ENCODE measurements at regions not wholly inside any gene's neighbourhood (a gene's known extent, or its start where the extent isn't known, plus 50 kb on each side); places are given as distances from the start of the nearest gene placed in this dataset.
"Not testable (repeated sequence)": the region's sequence is repeated elsewhere in the genome, so short reads cannot be mapped to it uniquely, and the experiment has no call there.

DNA sequence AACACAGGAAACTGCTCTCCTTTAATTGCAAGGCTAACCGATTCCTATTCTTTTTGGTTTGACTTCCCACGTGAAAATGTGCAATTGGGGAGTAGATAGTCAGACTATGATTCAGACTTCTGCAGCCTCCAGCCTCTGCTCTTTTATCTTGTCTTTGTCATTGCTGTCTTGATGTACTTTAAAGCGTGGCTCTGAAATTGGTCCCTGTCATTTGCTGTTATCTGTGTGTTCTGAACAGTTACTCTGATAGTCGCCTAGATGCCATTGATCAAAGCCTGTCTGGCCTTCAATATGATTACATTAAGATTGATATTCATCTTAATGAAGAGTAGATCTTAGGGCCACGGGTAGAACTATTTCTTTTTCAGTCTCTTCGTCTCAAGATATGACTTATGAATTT, 799.2 kb downstream of the REEP3 start:
- DNase-seq (ENCODE audit: low spot score): no peak

DNA sequence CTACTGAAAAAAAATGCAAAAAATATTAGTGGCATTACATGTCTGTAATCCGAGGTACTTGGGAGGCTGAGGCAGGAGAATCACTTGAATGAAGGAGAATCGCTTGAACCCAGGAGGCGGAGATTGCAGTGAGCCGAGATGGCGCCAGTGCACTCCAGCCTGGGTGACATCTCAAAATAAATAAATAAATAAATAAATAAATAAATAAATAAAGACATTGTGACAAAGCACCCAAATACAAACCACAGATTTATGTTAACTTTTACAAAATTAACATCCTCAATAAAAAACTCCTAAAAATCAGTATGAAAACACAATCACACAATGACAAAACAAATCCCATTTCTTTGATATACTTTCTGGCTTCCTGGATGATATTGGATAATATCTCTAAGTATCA, 808.3 kb downstream of the REEP3 start:
- no peak for DNase-seq (ENCODE audit: low spot score)

DNA sequence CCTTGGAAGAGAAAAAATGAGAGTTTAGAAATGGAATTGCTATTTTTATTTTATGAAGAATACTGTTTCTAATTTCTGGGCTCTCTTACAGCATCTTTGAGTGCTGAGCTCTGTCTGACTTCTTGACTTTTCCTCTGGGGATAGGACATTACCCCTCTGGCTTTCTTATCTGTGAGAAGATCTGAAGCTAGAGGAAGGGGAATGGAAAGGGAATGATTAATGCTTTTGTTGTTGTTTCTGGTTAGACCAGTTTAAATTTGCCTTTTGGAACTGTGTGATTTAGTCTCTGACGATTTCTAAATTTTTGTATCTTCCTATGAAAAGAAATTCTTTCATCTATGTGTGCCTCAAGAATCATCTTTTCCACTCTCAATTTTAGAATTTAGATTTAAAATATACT, 811.4 kb downstream of the REEP3 start:
- DNase-seq (ENCODE audit: low spot score): no peak

DNA sequence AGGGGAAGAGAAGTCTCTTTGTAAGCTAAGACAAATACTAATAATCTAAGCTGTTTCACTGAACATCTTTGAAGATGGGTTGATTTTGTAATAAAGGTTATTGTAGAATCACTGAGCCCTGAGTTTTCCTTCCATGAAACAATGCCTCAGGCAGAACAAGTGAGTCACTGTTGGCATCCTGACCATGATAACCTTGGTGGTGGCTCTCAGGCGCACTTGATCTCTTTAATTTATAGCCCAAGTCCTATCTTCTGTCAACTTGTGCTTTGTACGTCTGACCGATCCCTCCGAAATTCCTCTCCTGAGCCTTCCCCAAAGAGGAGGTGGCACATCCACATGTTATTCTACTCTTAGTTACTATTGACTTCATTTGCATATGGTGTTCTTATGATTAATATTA, 812.9 kb downstream of the REEP3 start:
- DNase-seq (ENCODE audit: low spot score): no peak

DNA sequence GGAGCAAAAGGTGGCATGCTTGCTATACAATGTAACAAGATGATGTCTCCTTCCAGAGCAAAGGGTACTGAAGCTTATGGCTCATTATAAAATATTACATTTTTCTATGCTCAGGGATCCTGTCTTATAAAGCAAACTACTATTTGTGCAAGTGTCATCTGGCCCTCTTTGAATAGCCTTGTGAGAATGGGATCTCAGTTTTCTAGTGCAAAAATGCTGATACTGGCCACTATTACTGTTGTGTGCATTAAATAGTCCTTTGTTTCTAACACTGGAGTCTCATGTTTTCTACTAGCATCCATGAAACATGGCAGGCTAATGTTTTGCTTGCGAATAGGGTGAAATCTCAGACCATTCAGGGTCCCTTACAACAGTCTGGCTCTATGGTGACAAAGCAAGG, 823.0 kb downstream of the REEP3 start:
- peak; percentile 62 for DNase-seq (ENCODE audit: low spot score)

DNA sequence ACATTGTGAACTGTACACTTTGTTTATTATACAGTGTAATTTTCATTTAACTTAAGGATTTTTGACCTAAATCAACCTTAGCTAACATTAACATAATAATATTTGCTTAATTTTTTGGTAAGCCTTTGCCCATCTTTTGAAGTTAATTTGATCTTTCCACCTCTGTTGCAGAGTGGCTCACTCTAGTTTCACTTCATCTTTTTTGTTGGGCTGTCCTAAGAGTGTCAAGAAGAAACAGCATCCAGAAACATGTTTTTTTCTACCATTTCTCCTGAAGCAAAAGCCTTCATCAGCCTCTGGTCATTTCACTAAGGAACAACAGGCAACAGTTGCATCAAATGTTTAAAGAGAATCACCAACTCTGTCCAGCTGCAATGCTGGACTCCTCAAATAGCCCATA, 824.7 kb downstream of the REEP3 start:
- DNase-seq (ENCODE audit: low spot score): peak; percentile 43

DNA sequence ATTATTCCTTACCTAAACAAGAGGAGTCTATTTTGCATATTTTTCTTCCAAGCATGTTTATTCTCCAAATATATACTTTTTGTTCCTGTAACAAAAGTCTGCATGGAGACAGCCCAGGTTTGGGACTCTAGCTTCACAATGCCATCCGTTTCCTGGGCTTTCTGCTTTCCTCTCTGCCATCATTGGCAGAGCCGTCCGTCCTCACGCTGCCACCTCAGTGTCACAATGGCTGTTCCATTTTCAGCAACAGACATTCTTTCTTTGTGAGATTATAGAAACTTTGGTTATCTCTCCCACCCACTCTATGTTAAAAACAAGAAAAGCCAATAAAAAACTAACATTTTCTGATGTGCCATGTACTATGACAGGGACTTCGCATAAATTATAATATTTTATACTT, 825.2 kb downstream of the REEP3 start:
- DNase-seq (ENCODE audit: low spot score): peak; percentile 64

DNA sequence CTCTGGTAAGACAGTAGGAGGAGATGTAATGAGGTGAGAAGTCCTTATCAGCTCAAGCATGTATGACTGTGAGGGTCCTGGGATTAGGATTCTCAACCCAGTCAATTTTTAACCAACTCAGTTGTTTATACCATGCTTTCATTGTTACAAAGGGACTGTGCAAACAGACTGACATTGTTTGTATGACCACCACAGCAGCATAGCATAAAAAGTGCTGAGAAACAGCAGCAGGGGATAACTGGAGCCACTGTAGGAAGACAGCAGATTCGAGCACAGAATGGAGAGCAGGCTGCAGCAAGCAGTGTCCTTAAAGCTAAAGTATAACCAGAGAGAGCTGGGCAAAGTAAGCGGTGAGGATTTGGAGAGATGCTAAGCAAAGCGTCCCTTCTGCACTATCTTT, 829.5 kb downstream of the REEP3 start:
- DNase-seq (ENCODE audit: low spot score): peak; percentile 64

DNA sequence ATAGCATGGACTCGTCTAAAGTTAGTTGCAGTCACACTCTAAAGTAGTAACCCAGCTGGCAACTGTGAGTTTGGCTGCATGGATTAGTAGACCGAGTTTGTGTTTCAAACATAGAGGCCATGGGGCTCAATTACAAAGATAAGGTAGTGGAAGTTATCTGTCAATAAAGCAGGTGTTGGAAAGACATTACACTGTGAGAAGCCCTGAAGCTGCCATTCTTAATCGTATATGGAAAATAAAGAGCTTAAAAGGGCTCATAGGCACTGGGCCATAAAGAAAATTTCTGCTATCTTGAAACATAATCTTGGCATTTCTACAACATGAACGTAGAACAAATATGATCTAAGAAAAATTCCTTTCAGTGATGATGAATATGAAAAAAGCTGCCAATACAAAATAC, 837.7 kb downstream of the REEP3 start:
- DNase-seq (ENCODE audit: low spot score): no peak

DNA sequence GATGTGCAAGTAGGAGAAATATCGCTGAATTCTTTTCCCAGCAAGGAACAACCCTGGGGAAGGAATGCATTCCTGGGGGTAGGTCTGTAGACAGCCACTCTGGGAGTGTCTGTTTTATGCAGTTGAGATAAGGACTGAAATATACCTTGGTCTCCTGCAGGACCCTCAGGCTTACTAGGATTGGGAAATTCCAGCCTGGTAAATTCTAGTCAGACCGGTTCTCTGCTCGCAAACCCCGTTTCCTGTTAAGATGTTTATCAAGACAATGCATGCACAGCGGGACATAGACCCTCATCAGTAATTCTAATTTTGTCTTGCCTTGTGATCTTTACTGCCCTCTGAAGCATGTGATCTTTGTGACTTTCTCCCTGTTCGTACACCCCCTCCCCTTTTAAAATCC, 839.0 kb downstream of the REEP3 start:
- not testable (repeated sequence) for DNase-seq (ENCODE audit: low spot score)

DNA sequence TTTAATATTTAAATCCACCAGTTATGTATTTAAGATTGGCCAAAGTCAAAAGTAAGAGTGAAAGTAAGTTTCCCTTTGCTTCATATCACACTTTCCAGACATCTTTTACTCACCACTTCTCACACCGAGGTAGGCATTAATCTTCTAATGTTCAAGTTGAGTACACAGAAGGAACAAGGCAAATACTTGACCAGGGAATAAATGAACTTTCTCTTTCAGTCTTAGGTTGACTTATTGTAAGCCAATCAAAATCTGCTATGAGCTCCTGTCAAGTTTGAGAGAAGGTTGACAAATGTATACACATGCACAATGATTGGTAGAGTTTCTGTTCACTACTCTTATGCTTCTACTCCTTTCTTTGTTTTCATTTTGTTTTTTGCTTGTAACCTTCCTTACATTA, 842.5 kb downstream of the REEP3 start:
- no peak for DNase-seq (ENCODE audit: low spot score)

DNA sequence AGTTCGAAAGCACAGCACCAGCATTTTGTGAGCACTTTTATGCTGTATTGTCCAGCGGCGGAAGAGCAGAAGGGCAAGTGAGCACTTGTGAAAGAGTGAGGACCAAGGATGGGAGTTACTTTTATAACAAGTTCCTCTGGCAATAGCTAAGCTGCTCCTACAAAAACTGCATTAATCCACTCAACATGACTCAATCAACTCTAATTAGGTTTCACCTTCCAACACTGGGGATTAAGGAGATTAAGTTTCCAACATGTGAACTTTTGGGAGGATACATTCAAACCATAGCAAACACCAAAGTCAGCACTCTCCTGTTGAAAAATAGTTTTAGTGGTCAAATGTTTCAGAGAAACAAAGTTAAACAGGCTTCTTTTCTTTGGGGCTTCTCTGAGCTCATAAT, 844.5 kb downstream of the REEP3 start:
- DNase-seq (ENCODE audit: low spot score): no peak

DNA sequence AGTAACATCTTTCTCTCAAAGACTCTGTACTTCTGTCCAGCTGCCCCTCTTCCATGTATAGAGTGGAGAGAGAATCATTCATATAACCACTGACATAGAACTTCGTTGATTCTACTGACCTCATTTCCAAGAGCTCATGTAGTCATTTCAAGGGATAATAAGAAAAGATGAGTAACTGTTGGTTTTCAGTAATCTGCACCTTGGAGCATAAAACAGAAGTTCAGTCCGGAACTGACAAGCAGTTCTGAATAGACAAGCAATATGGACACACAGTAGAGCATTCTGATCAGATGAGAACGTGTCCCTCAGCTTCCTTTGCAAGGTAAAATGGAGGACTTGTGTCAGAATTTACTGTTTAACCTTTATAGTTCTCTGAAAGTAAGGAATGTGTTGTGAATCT, 847.1 kb downstream of the REEP3 start:
- no peak for DNase-seq (ENCODE audit: low spot score)

DNA sequence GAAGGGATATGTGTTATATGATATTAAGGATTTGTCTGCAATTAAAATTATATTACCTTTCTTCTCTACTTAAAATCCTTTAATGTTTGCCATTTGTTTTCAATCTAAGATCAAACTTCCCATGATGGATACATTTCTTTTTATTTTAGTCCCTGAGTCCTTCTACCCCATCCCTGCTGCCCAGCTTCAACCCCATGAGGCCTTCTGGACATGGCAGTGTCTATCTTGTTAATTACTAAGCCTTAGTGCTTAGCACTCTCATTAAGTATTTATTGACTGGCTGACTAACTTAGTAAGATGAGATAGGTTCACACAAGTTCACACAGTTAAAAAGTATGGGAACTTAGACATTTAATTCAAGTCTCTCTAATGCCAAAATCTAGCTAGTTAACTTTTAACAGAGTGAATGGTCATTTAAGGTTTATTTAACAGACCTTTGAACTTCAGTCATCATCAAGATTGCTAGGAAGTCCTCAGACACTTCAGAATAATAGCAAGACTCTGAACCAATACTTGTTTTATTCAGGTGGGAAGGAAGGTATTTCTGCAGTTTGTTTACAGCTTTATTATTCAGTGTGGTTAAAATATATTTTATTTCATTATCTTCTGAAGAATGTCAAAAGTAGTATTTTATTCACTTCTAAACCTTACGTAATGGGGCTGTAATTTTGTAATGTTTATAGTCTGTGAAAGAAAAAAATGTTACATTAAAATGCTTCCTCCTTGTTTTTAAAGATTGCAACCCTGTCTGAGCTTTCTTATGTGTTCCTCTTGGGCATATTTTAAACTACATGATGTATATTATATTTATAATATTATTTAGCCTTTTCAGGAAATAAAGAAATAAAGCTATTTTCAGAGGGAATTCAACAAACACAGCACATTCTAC, 848.9 kb downstream of the REEP3 start:
- DNase-seq (ENCODE audit: low spot score): no peak

DNA sequence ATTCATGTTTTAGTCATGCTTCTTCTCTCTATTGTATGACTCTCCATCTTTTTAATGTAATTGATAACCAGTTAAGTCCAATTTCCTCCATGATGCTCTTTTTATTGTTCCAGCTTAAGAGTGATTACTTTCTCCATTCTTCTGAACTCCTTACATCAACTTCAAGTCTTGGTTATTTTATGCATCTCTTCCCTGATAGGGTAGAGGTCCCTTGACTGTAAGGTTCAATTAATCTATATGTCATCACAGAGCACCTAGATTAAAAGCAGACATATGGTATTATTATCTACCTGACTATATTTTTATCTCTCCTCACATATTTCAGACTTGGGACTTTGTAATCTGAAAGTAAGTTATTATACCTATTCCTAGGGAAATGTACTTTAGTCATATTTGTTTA, 853.1 kb downstream of the REEP3 start:
- DNase-seq (ENCODE audit: low spot score): no peak

DNA sequence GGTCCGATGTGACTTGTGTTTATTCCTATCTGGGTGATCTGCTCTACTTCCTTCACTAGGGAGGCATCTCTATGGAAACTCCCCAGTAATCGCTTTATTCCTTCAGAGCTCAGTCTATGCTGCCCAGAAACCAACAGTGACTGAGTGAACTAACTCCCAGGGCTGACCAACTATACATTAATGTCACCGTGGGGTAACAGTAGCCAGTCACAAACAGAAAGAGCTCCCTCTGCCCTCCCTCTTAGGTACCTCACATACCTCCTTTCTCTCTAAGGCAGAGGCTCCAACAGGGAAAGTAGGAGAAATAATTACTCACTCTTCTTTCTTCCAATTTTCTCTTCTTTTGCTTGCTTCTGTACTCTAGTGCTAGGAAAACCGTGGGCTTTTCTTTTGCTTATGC, 855.0 kb downstream of the REEP3 start:
- DNase-seq (ENCODE audit: low spot score): no peak

DNA sequence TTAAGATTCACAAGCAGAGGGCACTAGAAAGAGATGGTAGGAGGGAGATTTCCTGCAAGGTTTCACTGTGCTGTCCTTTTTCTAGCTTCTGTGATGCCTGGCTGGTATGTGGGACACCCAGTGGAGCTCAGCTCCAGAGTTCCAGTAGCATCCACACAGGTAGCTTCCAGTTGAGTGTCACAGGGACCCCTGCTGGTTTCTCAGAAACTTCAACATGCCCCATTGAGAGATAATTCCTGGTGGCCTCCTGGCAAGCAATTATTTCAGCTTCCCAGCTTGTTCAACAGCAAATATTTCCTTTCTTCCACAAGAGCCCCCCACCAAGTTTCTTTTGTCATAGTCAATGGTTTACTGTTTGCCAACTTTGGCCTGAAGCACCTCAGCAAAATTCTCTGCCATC, 858.7 kb downstream of the REEP3 start:
- DNase-seq (ENCODE audit: low spot score): peak; percentile 9

DNA sequence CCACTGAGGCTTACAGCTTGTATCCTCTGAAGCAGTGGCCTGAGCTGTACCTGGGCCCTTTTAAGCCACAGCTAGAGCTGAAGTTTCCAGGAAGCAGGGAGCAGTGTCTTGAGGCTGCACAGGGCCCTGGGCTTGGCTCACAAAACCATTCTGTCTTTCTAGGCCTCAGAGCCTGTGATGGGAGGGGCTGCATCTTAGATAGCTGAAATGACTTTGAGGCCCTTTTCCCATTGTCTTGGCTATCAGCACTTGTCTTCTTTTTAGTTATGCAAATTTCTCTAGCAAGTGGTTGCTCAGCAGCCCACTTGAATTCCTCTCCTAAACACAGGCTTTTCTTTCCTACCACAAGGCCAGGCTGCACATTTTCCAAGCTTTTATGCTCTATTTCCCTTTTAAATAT, 864.2 kb downstream of the REEP3 start:
- no peak for DNase-seq (ENCODE audit: low spot score)

DNA sequence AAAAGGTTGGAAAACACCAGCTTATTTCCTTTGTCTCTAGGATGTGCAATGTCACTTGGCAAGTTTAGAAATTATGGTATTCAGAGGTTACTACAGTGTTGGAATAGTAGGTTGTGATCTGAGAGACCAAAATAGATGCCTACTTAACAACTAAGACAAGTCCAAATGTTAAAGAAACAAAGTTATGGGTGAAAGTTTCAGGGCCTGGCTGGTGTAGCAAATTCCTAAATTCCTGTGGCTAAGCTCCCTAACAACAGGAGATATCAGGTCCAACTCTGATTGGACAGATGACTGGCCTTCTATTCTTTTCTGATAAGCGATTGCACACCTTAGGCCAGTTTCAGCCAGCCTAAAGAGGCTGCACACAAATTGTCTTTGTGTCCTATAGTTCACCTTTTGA, 873.5 kb downstream of the REEP3 start:
- no peak for DNase-seq (ENCODE audit: low spot score)

DNA sequence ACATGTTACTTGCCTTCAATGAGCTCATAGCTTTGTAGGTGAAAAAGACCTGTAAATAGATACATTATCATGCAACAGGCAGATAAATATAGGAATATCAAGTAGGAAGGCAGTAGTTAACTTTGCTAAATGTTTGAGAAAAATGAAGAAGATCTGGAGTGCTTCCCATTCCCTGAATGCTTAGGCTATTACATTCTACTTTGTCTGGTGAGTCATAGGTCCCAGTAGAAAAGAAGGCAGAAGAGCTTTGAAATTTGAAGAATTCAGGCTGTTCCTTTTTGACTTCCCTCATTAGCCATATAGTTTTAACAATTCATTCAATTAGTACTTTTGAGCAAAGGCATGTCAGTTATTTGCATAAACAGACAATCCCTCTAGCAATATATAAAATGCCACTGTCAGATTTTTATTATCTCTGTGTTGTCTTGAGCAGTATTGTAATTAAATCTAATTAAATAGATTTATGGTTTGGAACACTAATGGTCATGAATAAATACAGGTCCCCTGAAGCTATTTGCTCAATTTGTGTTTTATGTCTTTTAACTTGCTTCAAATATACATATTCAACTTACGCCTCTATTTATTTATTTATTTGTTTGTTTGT, 875.0 kb downstream of the REEP3 start:
- DNase-seq (ENCODE audit: low spot score): no peak

DNA sequence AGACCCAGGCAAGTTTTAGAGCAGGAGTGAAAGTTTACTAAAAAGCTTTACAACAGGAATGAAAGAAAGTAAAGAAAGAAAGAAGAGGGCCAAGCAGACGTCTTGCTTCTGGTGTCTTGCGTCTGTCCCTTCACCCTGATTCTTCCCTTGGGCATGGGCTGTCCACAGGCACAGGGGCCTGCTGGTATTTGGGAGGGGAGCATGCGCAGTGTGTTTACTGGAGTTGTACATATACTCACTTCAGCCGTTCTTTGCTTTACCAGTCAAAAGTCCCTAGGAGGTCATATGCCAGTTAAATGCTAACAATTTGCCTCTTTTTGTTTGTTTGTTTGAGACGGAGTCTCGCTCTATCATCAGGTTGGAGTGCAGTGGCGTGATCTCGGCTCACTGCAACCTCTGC, 875.9 kb downstream of the REEP3 start:
- no peak for DNase-seq (ENCODE audit: low spot score)

DNA sequence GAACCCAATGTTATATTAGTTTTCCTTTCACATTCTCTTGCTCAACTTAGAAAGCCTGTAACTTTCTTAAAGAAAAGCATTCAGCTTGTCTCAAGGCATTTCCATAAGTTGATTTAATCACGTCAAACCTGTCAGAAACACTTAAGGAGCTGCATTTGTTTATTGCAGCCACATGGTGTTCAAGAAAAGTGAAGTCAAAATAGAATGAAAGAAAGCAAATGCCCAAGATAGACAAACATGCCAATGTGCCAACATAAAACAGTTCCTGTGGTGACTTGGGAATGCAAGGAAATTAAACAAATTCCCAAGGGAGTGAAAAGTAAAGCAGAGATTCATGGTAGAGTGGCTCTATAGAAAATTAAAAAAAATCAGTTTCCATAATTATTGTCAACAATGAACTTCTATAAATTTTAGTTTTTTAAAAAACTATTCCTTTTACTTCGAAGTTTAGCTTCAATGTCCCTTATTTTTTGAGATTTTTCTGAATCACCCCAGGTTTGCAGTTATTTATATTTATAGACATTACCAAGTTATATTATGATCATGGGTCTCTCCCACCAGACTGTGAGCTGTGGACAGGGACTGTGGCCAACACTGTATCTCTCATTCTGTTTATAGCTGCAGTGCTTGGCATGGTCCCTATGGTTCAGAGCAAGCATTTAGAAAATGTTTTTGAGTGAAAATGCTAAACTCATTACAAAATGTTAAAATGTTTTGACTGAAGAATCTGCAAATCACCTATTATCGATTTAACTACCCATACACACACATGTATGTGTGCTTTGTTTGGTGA, 887.4 kb downstream of the REEP3 start:
- no peak for DNase-seq (ENCODE audit: low spot score)

DNA sequence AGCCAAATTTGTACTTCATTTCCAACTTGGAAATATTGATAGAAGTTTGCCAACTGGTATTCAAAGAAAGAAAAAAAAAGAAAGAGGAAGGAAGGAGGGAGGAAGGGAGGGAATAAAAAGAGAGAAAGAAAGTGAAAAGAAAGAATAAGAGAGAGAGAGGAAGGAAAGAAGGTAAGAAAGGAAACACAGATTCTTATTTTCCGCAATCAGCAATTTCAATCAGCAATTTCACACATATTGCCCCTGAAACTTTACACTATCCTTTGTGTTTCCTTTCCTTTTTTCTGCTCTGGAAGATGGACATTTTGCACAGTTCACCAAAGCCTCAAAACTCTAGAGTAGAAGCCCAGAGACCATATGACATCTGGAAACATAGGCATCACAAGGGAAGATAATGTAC, 888.1 kb downstream of the REEP3 start:
- no peak for DNase-seq (ENCODE audit: low spot score)

All from globus pallidus (tissue), 1 donor.